DOHH2 (cell line): ENCODE measurements at regions not wholly inside any gene's neighbourhood (a gene's known extent, or its start where the extent isn't known, plus 50 kb on each side); places are given as distances from the start of the nearest gene placed in this dataset.

Experiments
- CTCF ChIP-seq: fragments of 200-600 bp; sonication (generic); IDR thresholded peaks from one replicate; pipeline ENCODE4 v1.5.1; 2014; ENCODE audit warnings: antibody characterized with exemption, mild to moderate bottlenecking, low read depth, low read length; ENCODE audit not compliant: poor library complexity, severe bottlenecking
- EZH2phosphoT487 ChIP-seq: fragments of 200-600 bp; sonication (generic); IDR thresholded peaks from 2 replicates; pipeline ENCODE4 v1.6.1; 2017; ENCODE audit warnings: borderline replicate concordance, mild to moderate bottlenecking, antibody characterized with exemption, low read length, moderate library complexity, mixed read lengths

GRCh38 chr4:98722000-98722399 lies 63.6 kb upstream of the TSPAN5 start:
- TF ChIP-seq EZH2phosphoT487 (no peak), CTCF (no peak)
